ENCODE measurements at regions not wholly inside any gene's neighbourhood (a gene's known extent, or its start where the extent isn't known, plus 50 kb on each side); places are given as distances from the start of the nearest gene placed in this dataset.

DNA sequence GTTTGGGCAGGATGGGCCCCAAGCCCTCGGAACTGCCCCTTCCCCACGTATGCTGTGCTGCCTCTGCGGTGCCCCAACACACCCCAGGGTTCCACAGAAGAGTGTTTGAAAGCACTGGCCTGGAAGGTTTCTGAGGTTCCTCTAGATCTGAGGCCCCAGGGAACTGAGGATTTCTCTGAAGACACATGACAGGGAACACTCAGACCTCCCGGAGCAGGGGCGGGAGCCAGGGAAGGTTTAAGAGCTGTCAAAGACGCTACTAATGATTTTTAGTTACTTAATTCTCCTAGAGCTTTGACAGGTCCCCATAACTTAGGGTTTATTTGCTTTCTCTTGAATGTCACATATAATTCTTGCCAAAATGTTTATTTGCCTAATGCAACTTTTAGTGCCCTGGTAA lies 212.3 kb upstream of the GRIK3 start:
- TF ChIP-seq, protein P1, sequence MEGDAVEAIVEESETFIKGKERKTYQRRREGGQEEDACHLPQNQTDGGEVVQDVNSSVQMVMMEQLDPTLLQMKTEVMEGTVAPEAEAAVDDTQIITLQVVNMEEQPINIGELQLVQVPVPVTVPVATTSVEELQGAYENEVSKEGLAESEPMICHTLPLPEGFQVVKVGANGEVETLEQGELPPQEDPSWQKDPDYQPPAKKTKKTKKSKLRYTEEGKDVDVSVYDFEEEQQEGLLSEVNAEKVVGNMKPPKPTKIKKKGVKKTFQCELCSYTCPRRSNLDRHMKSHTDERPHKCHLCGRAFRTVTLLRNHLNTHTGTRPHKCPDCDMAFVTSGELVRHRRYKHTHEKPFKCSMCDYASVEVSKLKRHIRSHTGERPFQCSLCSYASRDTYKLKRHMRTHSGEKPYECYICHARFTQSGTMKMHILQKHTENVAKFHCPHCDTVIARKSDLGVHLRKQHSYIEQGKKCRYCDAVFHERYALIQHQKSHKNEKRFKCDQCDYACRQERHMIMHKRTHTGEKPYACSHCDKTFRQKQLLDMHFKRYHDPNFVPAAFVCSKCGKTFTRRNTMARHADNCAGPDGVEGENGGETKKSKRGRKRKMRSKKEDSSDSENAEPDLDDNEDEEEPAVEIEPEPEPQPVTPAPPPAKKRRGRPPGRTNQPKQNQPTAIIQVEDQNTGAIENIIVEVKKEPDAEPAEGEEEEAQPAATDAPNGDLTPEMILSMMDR (IDR thresholded peaks at IDR 0.05) = no peak
- no peak for TF ChIP-seq POLR2A (IDR thresholded peaks at IDR 0.05)

All from body of pancreas (tissue), 4 donors.